ENCODE measurements at regions not wholly inside any gene's neighbourhood (a gene's known extent, or its start where the extent isn't known, plus 50 kb on each side); places are given as distances from the start of the nearest gene placed in this dataset.

- Histone ChIP-seq H3K4me2 (ENCODE audit: low read length) (no peak overlapping the region), H3K36me3 (replicated peaks; ENCODE audit: low read depth, low read length) (no peaks in the 10 kb centered on the region), H4K20me1 (ENCODE audit: insufficient read depth, low read length) (no peaks in the 10 kb centered on the region), H3K9me3 (ENCODE audit: insufficient read depth, low read length) (no peaks in the 10 kb centered on the region), H3K27ac (ENCODE audit: low read length) (no peak overlapping the region), H3K4me3 (ENCODE audit: low read length) (no peak overlapping the region), H2AFZ (ENCODE audit: low read depth, low read length) (no peak overlapping the region), H3K27me3 (ENCODE audit: low read depth, low read length) (0 out of 2 replicates have a peak, but pooled peaks cover 6% of the 10 kb centered on the region), H3K79me2 (ENCODE audit: low read length) (no peaks in the 10 kb centered on the region), H3K4me1 (ENCODE audit: low read length) (peaks cover 27% of the 10 kb centered on the region), H3K9ac (ENCODE audit: low read length) (no peak overlapping the region)
- TF ChIP-seq EZH2phosphoT487 (IDR thresholded peaks at IDR 0.05; ENCODE audit: low read depth) = no peak
- TF ChIP-seq, protein P1, sequence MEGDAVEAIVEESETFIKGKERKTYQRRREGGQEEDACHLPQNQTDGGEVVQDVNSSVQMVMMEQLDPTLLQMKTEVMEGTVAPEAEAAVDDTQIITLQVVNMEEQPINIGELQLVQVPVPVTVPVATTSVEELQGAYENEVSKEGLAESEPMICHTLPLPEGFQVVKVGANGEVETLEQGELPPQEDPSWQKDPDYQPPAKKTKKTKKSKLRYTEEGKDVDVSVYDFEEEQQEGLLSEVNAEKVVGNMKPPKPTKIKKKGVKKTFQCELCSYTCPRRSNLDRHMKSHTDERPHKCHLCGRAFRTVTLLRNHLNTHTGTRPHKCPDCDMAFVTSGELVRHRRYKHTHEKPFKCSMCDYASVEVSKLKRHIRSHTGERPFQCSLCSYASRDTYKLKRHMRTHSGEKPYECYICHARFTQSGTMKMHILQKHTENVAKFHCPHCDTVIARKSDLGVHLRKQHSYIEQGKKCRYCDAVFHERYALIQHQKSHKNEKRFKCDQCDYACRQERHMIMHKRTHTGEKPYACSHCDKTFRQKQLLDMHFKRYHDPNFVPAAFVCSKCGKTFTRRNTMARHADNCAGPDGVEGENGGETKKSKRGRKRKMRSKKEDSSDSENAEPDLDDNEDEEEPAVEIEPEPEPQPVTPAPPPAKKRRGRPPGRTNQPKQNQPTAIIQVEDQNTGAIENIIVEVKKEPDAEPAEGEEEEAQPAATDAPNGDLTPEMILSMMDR (IDR thresholded peaks at IDR 0.05; ENCODE audit: low read depth, low read length) = no peak
These were observed 75.2 kb upstream of the F13A1 start for GRCh38 chr6:6395581-6396197.

GRCh38 chr6:6397842-6398241, 77.4 kb upstream of the F13A1 start:
- Histone ChIP-seq H3K4me2 (ENCODE audit: low read length) (no peak overlapping the region), H2AFZ (ENCODE audit: low read depth, low read length) (no peak overlapping the region), H3K9me3 (ENCODE audit: insufficient read depth, low read length) (no peaks in the 10 kb centered on the region), H3K4me3 (ENCODE audit: low read length) (no peak overlapping the region), H3K9ac (ENCODE audit: low read length) (no peak overlapping the region), H3K36me3 (replicated peaks; ENCODE audit: low read depth, low read length) (no peaks in the 10 kb centered on the region), H3K27me3 (ENCODE audit: low read depth, low read length) (0 out of 2 replicates have a peak, but pooled peaks cover 6% of the 10 kb centered on the region), H3K27ac (ENCODE audit: low read length) (no peak overlapping the region), H4K20me1 (ENCODE audit: insufficient read depth, low read length) (no peaks in the 10 kb centered on the region), H3K79me2 (ENCODE audit: low read length) (no peaks in the 10 kb centered on the region), H3K4me1 (ENCODE audit: low read length) (peaks cover 8% of the 10 kb centered on the region)
- TF ChIP-seq EZH2phosphoT487 (IDR thresholded peaks at IDR 0.05; ENCODE audit: low read depth) = no peak
- TF ChIP-seq, protein P1 (IDR thresholded peaks at IDR 0.05; ENCODE audit: low read depth, low read length) = no peak

- Histone ChIP-seq H3K36me3 (replicated peaks; ENCODE audit: low read depth, low read length) (no peaks in the 10 kb centered on the region), H3K9ac (ENCODE audit: low read length) (no peak overlapping the region), H4K20me1 (ENCODE audit: insufficient read depth, low read length) (no peaks in the 10 kb centered on the region), H3K27ac (ENCODE audit: low read length) (no peak overlapping the region), H2AFZ (ENCODE audit: low read depth, low read length) (no peak overlapping the region), H3K9me3 (ENCODE audit: insufficient read depth, low read length) (no peaks in the 10 kb centered on the region), H3K4me2 (ENCODE audit: low read length) (no peak overlapping the region), H3K4me1 (ENCODE audit: low read length) (no peaks in the 10 kb centered on the region), H3K4me3 (ENCODE audit: low read length) (no peak overlapping the region), H3K27me3 (ENCODE audit: low read depth, low read length) (0 out of 2 replicates have a peak, but pooled peaks cover 6% of the 10 kb centered on the region), H3K79me2 (ENCODE audit: low read length) (no peaks in the 10 kb centered on the region)
- TF ChIP-seq, protein P1 (IDR thresholded peaks at IDR 0.05; ENCODE audit: low read depth, low read length) = no peak
These were observed 79.1 kb upstream of the F13A1 start for GRCh38 chr6:6399568-6399967.

DNA sequence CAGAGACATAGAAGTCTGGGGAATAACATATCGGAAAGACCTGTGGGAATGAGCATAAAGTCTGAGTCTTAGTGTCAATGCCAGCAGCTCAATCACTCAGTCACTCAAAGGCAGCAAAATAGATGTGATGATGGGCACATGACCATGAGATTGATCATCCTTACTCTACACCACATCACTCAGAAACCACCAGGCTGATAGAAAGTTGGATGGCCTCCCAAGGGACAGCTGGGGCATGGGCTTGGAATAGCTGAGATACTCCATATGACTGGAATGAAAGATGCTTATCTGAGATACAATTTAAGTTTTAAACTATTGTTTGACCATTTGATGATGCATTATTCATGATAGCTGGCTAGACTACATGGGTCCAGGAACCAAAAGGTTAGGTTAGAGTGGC, 80.9 kb upstream of the F13A1 start:
- Histone ChIP-seq H2AFZ (ENCODE audit: low read depth, low read length) (no peak overlapping the region), H3K27me3 (ENCODE audit: low read depth, low read length) (0 out of 2 replicates have a peak, but pooled peaks cover 4% of the 10 kb centered on the region), H3K4me3 (ENCODE audit: low read length) (no peak overlapping the region), H3K27ac (ENCODE audit: low read length) (no peak overlapping the region), H3K9ac (ENCODE audit: low read length) (no peak overlapping the region), H4K20me1 (ENCODE audit: insufficient read depth, low read length) (no peaks in the 10 kb centered on the region), H3K4me1 (ENCODE audit: low read length) (peaks cover 6% of the 10 kb centered on the region), H3K79me2 (ENCODE audit: low read length) (no peaks in the 10 kb centered on the region), H3K36me3 (replicated peaks; ENCODE audit: low read depth, low read length) (no peaks in the 10 kb centered on the region), H3K9me3 (ENCODE audit: insufficient read depth, low read length) (peaks cover 2% of the 10 kb centered on the region; the same call in 1 of the 2 replicates), H3K4me2 (ENCODE audit: low read length) (no peak overlapping the region)
- TF ChIP-seq EZH2phosphoT487 (IDR thresholded peaks at IDR 0.05; ENCODE audit: low read depth) = no peak
- TF ChIP-seq, protein P1 (IDR thresholded peaks at IDR 0.05; ENCODE audit: low read depth, low read length) = no peak
